Mesendoderm (in vitro differentiated cells): ENCODE measurements at regions not wholly inside any gene's neighbourhood (a gene's known extent, or its start where the extent isn't known, plus 50 kb on each side); places are given as distances from the start of the nearest gene placed in this dataset. TPM values are rescaled to one million over a fixed set of nuclear protein-coding genes. Genes with fewer than 3 reads are reported as not detected.

Experiments
- small RNA-seq: library from polyadenylated mRNA; stranded (forward); fragments of <200 nt; extraction: miRNeasy Mini kit (QIAGEN cat#:217004); gene quantifications from one replicate; pipeline ENCODE3, GENCODE V24; 2013; ENCODE audit not compliant: insufficient read depth

Small RNAs in the stretch of these regions (small RNA-seq; reads per million reads assigned to genes)
- gene AC026826.2 (not detected), gene AC026826.3 (not detected)
